KOPT-K1 (cell line): ENCODE measurements at regions not wholly inside any gene's neighbourhood (a gene's known extent, or its start where the extent isn't known, plus 50 kb on each side); places are given as distances from the start of the nearest gene placed in this dataset.

Source experiments
- H3K27ac ChIP-seq: fragments of 200-600 bp; sonication (generic); 2 replicates; pipeline ENCODE4 v1.5.1; 2016; ENCODE audit warnings: antibody characterized with exemption, mild to moderate bottlenecking, low read depth, low read length; ENCODE audit not compliant: poor library complexity, severe bottlenecking
- H3K36me3 ChIP-seq: fragments of 200-600 bp; sonication (generic); 2 replicates; pipeline ENCODE4 v1.5.1; 2017; ENCODE audit warnings: antibody characterized with exemption, mild to moderate bottlenecking, low read length, moderate library complexity; ENCODE audit not compliant: insufficient read depth
- H3K9me3 ChIP-seq: fragments of 200-600 bp; sonication (generic); 2 replicates; pipeline ENCODE4 v1.5.1; 2017; ENCODE audit warnings: antibody characterized with exemption, low read length, mild to moderate bottlenecking; ENCODE audit not compliant: insufficient read depth, poor library complexity, severe bottlenecking

DNA sequence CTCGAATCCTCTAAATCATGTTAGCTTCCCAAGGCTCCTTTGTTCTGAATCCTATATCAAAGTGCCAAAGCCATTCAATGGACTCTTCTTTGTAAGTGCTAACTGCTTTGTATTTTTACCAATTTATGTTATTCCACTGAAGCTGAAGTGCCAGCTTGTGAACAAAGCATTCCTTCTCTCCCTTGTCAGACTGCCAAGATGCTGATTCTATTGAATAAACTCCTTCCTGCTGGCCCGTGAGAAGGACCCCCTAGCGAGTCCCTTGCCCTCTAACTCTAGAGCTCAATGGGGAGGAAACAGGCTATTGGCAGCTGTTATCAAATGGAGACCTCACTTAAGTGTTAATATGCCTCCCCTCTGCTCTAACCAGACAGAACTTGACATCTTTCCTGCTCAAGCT is 1097.9 kb upstream of the CNTNAP5 start:
- Histone ChIP-seq H3K9me3 (peaks cover 14% of the 10 kb centered on the region), H3K36me3 (no peaks in the 10 kb centered on the region), H3K27ac (no peak overlapping the region)

DNA sequence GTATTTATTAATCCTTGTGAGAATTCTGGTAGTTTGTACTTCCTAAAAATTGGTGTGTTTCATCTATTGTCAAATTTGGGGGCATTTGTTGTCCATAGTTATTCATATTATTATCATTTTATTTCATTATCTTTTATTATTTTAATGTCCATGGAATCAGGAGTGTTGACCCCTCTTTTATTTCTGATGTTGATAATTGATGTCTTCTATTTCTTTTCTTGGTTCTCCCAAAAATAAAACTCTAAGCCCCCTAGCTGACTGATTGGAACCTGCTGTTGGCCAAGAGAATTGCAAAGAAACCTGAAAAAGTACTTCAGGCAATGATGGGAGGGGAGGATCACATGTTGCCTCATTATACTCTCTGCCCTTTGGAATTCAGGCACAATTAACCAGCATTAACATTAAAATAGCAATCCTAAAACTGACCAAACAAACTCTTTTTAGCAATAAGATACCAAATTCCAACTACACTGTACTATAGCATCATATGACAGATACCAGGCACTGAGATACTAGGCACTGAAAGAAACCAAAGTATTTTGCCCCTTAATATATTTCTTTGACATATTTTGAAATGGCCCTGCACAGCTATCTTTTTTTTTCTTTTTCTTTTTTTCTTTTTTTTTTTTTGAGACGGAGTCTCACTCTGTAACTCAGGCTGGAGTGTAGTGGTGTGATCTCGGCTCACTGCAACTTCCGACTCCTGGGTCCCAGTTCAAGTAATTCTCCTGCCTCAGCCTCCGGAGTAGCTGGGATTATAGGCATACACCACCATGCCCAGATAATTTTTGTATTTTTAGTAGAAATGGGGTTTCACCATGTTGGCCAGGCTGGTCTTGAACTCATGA is 1097.2 kb upstream of the CNTNAP5 start:
- H3K27ac ChIP-seq = no peak overlapping the region
- peaks cover 14% of the 10 kb centered on the region for H3K9me3 ChIP-seq
- H3K36me3 ChIP-seq = no peaks in the 10 kb centered on the region

DNA sequence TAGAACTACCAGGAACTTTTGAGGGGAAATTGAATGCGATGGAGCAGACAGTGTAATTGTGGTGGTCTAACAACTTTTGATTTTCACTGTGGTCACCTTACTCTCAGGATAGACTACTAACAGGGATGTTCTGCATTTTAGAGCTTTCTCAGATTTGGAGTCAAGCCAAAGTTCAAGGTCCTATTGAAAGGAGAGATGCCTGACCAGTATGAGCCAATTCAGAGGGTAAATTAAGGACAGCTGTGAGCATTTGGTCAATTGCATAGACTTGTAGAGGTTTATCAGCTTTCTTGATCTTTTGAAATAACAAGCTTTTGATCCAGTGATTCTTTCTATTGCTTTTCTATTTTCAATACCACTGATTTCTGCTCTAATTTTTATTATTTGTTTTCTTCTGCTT is 1095.7 kb upstream of the CNTNAP5 start:
- no peak overlapping the region for H3K27ac ChIP-seq
- peaks cover 13% of the 10 kb centered on the region for H3K9me3 ChIP-seq
- no peaks in the 10 kb centered on the region for H3K36me3 ChIP-seq

DNA sequence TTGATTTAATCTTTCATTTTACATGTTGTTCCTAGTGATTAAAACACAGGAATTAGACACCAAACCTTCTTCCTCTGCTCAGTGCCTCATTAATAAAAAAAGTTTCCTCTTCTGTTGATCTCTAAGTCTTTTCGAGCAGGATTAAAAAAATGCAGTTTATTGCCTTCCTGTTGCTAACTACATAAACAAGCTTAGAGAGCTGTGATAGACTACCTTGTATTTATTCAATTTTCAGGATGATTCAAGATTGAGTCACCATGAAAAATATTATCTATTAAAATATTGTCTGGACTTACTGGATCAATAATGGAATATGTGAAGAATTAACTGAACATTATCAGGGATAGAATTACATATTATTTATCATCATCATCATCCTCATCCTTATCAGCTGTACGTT is 1089.6 kb upstream of the CNTNAP5 start:
- Histone ChIP-seq H3K36me3 (no peaks in the 10 kb centered on the region), H3K27ac (no peak overlapping the region)

DNA sequence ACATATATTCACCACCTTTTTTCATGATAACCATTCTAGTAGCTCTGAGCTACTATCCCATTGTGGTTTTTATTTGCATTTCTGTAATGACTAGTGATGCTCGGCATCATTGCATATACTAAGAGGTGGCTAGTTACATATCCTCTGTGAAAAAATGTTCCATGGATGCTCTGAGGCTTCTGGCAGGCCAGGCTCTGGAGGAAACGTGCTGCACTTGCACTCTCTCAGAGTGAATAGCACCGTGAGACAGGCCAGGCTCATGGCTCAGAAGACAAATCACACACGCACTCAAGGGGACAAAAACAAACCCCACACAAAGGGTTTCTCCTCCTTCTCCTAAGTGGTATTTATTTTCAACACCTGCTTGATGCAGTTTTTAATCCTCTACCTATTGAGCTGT is 1085.3 kb upstream of the CNTNAP5 start:
- Histone ChIP-seq H3K27ac (no peak overlapping the region), H3K36me3 (no peaks in the 10 kb centered on the region), H3K9me3 (no peaks in the 10 kb centered on the region)

More for the DNA sequence above, 1089.6 kb upstream of the CNTNAP5 start:
- H3K9me3 ChIP-seq = no peaks in the 10 kb centered on the region

DNA sequence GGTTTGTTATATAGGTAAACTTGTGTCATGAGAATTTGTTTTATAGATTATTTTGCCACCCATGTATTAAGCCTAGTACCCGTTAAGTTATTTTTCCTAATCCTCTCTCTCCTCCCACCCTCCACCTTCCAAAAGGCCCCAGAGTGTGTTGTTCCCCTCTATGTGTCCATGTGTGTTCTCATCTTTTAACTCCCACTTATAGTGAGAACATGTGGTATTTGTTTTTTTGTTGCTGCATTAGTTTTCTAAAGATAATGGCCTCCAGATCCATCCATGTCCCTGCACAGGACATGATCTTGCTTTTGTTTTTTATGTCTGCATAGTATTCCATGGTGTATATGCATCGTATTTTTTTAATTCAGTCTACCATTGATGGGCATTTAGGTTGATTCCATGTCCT is 1075.6 kb upstream of the CNTNAP5 start:
- H3K27ac ChIP-seq = no peak overlapping the region
- no peaks in the 10 kb centered on the region for H3K36me3 ChIP-seq
- no peaks in the 10 kb centered on the region for H3K9me3 ChIP-seq

DNA sequence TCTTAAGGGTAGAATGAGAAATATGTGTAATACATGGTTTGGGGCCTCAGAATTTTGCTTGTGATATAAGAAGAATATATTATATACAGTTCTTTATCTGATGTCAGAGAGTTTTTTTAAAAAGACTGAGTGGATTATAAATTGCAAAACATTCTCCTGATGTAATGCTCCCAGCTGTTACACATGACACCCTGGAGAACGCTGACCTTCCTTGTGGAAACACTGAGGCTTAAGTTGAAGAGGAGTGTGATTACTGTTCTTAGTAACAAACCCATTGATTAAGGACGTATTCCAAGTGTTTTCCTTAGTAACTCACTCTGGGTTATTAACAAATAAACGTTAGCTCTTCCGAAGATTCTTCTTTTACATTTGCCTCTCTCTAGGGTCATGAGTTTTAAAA is 1069.3 kb upstream of the CNTNAP5 start:
- Histone ChIP-seq H3K36me3 (no peaks in the 10 kb centered on the region), H3K9me3 (no peaks in the 10 kb centered on the region), H3K27ac (no peak overlapping the region)

DNA sequence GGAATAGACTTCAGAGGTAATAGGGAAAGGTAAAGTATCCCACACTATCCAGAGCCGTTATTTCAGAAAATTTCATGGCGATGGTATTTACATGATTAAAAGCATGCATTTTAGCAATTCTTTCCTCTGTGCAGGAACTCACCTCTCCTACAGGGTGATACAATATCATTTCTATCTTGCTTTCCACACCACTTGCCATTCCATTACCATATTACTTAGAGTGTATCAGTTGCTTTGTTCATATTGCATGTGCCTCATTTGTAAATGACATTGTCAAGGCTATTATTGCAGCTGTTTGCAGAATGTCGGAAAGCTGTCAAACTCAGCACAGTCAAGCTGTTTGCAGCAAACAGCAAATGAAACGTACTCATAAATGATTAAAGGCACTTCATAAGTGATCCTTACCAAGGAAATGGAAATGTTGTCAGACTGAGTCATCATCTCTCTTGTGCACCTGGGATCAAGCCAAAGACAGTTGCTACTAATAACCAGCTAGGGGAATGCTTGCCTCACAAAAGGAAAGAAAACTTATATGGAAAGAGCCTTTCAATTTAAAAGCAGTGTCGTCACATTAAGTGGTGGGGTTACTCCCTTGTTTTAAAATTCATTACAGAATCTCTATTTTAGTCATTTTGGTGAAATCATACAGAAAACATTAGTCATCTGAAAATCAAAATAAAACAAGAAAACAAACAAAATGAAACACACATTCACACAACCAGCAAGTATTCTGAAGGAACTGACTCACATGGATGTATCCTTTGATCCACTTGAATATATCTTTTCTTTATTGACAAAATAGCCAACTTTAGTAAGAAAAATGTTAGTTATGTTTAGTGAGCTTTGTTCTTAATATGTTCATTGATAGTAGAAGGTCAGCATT is 1064.1 kb upstream of the CNTNAP5 start:
- Histone ChIP-seq H3K27ac (no peak overlapping the region), H3K9me3 (no peaks in the 10 kb centered on the region)

DNA sequence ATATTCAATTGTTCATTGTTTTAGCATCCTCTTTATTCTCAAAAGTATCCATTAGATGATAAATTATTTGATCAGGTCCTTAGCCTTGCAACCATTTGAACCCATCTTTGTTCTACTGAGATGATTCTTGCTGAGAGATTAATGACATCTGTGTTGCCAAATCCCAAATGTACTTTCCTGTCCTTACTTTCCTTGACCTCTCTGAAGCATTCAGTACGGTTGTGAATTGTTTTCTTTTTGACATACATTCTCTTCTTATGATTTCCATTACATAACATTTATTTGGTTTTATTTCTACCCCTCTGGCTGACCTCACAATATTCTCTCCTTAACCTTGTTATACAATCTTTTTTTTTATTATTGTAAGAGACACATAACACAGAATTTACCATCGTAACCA is 1058.6 kb upstream of the CNTNAP5 start:
- no peak overlapping the region for H3K27ac ChIP-seq
- no peaks in the 10 kb centered on the region for H3K36me3 ChIP-seq
- no peaks in the 10 kb centered on the region for H3K9me3 ChIP-seq

More for the DNA sequence above, 1064.1 kb upstream of the CNTNAP5 start:
- H3K36me3 ChIP-seq = no peaks in the 10 kb centered on the region

DNA sequence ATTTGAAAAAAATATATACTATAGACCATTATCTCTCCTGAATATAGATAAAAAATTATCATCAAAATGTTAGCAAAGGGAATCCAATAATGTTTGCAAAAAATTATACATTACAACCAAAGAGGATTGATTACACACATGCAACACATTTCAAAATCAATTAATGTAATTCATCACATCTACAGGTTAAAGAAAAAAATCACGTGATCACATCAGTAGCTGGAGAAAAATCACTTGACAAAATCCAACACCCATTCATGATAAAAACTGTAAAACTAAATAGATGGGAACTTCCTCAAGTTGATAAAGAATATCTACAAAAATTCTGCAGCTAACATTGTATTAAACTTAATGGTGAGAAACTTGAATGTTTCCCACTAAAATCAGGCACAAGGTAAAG is 1047.5 kb upstream of the CNTNAP5 start:
- Histone ChIP-seq H3K27ac (no peak overlapping the region), H3K9me3 (no peaks in the 10 kb centered on the region), H3K36me3 (no peaks in the 10 kb centered on the region)

DNA sequence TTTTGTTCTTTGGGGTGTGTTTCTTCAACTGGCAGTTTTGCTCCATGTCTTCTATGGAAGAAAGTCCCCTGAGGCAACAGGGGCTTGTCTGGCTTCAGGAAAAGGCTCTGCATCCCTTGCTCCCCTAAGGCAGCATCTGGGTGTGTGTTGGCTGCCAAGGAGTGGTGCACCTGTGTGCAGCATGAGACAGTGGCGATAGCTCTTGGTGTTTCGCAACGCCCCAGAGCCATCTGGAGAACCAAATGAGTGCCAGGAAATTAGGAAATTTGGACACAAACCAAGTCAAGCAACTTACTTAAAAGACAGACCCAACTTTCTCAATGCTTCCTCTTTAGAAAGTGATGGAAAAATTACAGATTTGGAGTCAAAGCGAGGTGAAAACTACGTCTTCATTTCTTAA is 1044.4 kb upstream of the CNTNAP5 start:
- H3K27ac ChIP-seq = no peak overlapping the region
- H3K36me3 ChIP-seq = no peaks in the 10 kb centered on the region
- H3K9me3 ChIP-seq = no peaks in the 10 kb centered on the region

DNA sequence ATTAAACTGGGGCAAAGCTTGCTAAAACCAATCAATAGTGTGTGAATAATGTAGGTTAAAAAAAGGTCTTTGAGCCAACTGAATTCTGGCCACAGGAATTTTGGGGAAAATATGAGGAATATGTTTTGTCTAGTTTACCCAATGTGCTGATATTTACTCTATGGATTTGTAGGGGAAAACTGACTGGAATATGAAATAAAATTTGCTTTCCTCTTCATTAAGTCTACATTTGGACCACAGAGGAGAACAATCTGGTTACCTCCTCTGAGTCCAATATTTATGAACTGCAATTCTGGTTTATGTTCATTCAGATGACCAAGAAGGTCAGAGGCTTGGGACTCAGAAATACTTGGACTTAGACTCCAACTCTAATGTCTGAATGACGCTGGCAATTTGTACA is 1042.2 kb upstream of the CNTNAP5 start:
- H3K9me3 ChIP-seq = no peaks in the 10 kb centered on the region
- H3K36me3 ChIP-seq = no peaks in the 10 kb centered on the region
- H3K27ac ChIP-seq = no peak overlapping the region

DNA sequence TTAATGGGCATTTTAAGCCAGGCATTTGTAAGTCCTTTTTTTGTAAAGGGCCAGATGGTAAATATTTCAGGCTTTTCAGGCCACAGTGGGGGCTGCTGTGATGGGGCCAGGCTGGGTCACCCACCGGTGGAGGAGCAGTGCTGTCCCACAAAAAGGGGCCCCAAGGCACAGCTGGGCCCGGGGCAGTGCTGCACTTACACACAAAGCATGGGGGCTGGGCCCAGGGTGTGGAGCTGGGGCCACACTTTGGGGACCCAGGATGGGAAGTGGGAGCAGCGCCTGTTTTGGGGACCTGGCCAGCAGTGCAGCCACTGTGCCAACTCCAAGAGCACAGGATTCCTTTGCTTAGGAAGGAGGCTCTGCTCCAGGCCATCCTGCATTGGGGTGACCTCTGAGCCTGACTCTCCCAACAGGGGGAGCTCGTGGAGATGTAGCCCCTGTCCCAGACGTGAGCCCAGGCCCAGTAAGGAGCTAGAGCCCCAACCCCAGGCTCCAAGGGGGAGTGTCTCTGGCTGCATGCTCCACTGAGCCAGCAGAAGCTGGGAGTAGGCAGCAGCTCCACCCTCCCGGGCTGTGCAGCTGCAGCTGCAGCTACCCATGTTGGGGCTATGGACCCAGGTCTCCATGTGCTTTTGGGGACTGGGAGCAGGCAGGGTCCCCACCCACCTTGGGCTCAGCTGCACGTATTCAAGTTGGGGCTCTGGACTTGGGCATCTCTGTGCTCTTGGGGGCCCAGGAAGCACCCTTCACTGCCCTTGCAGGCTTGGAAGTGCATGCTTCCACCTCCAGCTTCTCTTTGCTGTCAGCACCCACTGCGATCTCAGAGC is 1036.5 kb upstream of the CNTNAP5 start:
- Histone ChIP-seq H3K9me3 (no peaks in the 10 kb centered on the region), H3K27ac (no peak overlapping the region), H3K36me3 (no peaks in the 10 kb centered on the region)

DNA sequence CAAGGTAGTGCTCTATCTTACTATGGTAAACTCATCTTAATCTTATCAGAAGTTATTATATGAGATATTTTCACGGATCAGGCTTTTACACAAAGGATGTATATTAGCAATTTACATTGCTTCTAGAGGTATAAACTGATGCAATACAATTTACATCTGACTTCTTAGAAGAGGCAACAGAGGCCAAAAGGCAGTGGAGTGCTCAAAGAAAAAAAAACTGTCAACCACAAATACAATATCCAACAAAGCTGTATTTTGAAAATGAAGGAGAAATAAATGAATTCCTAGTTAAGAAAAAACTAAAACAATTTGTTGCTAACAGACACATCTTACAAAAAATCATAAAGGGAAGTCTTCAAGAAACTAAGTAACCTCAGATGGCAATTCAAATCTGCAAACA is 1031.5 kb upstream of the CNTNAP5 start:
- Histone ChIP-seq H3K9me3 (no peaks in the 10 kb centered on the region), H3K36me3 (no peaks in the 10 kb centered on the region), H3K27ac (no peak overlapping the region)

DNA sequence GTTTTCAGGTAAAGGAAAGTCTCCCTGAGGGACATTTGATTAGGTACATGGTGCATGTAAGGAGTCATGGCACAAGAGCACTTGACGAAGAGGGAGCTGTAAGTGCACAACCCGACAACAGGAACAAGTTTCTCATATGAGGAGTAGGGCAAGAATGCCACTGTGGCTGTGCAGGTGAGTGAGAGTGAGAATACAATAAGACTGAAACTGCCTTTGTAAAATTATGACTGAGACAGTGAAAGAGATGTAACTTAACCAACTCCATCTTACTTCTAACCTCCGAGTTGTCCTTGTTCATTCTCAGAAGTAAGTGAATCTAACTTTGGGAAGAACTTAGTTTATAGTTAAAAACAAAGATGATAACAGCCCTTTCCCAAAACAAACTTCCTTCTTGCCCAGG is 1025.8 kb upstream of the CNTNAP5 start:
- Histone ChIP-seq H3K9me3 (no peaks in the 10 kb centered on the region), H3K27ac (no peak overlapping the region), H3K36me3 (no peaks in the 10 kb centered on the region)
